NOMO-1 treated with DMSO at 0.1 percent for 48 hours (cell line): ENCODE measurements at regions not wholly inside any gene's neighbourhood (a gene's known extent, or its start where the extent isn't known, plus 50 kb on each side); places are given as distances from the start of the nearest gene placed in this dataset.
"Not testable (repeated sequence)": the region's sequence is repeated elsewhere in the genome, so short reads cannot be mapped to it uniquely, and the experiment has no call there.

Source experiments
- DNase-seq: peaks from one replicate; lab custom pipeline; 2025; ENCODE audit not compliant: unreplicated experiment; lab: John Stamatoyannopoulos, UW

- peak; percentile 23 for DNase-seq
Observed at GRCh38 chr6:137968901-137969300, 101.8 kb downstream of the TNFAIP3 start.

- no peak for DNase-seq
Observed at GRCh38 chr6:137969874-137970273, 102.8 kb downstream of the TNFAIP3 start.

- no peak for DNase-seq
Observed at GRCh38 chr6:137970368-137970767, 103.3 kb downstream of the TNFAIP3 start.

- no peak for DNase-seq
Observed at GRCh38 chr6:137973201-137973600, 106.1 kb downstream of the TNFAIP3 start.

- DNase-seq, result peak; percentile 60
Observed at GRCh38 chr6:137975188-137975940, 108.3 kb downstream of the TNFAIP3 start.

- DNase-seq, result no peak
Observed at GRCh38 chr6:137976430-137976829, 109.4 kb downstream of the TNFAIP3 start.

GRCh38 chr6:137977206-137977605 lies 110.1 kb downstream of the TNFAIP3 start:
- DNase-seq, result no peak

- DNase-seq, result no peak
Observed at GRCh38 chr6:137977814-137978213, 110.8 kb downstream of the TNFAIP3 start.

- DNase-seq, result no peak
Observed at GRCh38 chr6:137978252-137978896, 111.3 kb downstream of the TNFAIP3 start.

GRCh38 chr6:137979263-137979662 lies 112.2 kb downstream of the TNFAIP3 start:
- not testable (repeated sequence) for DNase-seq

GRCh38 chr6:137980777-137981176 lies 113.7 kb downstream of the TNFAIP3 start:
- DNase-seq, result no peak

GRCh38 chr6:137981758-137982157 lies 114.7 kb downstream of the TNFAIP3 start:
- DNase-seq, result no peak

- DNase-seq, result no peak
Observed at GRCh38 chr6:137982418-137983189, 115.5 kb downstream of the TNFAIP3 start.

GRCh38 chr6:137983269-137983668 lies 116.2 kb downstream of the TNFAIP3 start:
- no peak for DNase-seq

GRCh38 chr6:137989664-137990063 lies 117.6 kb downstream of the PERP start:
- DNase-seq, result no peak

- DNase-seq, result no peak
Observed at GRCh38 chr6:137995371-137995770, 111.8 kb downstream of the PERP start.

- no peak for DNase-seq
Observed at GRCh38 chr6:137998461-137999019, 108.7 kb downstream of the PERP start.

- no peak for DNase-seq
Observed at GRCh38 chr6:137999815-138000214, 107.4 kb downstream of the PERP start.

- peak; percentile 50 for DNase-seq
Observed at GRCh38 chr6:138000941-138001340, 106.3 kb downstream of the PERP start.

- DNase-seq, result peak; percentile 41
Observed at GRCh38 chr6:138001750-138002349, 105.4 kb downstream of the PERP start.
